Mesenchymal stem cell (in vitro differentiated cells and primary cell): ENCODE measurements at regions not wholly inside any gene's neighbourhood (a gene's known extent, or its start where the extent isn't known, plus 50 kb on each side); places are given as distances from the start of the nearest gene placed in this dataset.

Experiments
- DNase-seq: peaks from one replicate; pipeline ENCODE4 v3.0.0-alpha.2; 2013
- H2AFZ ChIP-seq: one replicate; pipeline ENCODE4 v1.6.1; 2013; ENCODE audit warnings: low read depth, mild to moderate bottlenecking, control low read depth, inconsistent platforms, low read length, moderate library complexity
- H2AK5ac ChIP-seq: 2 replicates; pipeline ENCODE4 v1.6.1; 2013; ENCODE audit warnings: low read length, moderate library complexity, mild to moderate bottlenecking, inconsistent platforms; ENCODE audit not compliant: severe bottlenecking
- H2BK120ac ChIP-seq: one replicate; pipeline ENCODE4 v1.6.1; 2013; ENCODE audit warnings: low read depth, mild to moderate bottlenecking, inconsistent platforms, low read length, moderate library complexity
- H2BK12ac ChIP-seq, 2 experiments: one replicate each; pipeline ENCODE4 v1.6.1; 2013; ENCODE audit warnings: inconsistent platforms in 2 of 2, low read length in 2 of 2, mild to moderate bottlenecking in 2 of 2, moderate library complexity in 2 of 2, control low read depth in 1 of 2
- H2BK15ac ChIP-seq: one replicate; pipeline ENCODE4 v1.6.1; 2013; ENCODE audit warnings: mild to moderate bottlenecking, low read depth, inconsistent platforms; ENCODE audit not compliant: poor library complexity, severe bottlenecking
- H2BK5ac ChIP-seq: 2 replicates; pipeline ENCODE4 v1.6.1; 2013; ENCODE audit warnings: low read depth, mild to moderate bottlenecking, low read length, control low read depth, inconsistent platforms; ENCODE audit not compliant: poor library complexity, severe bottlenecking
- H3K14ac ChIP-seq, 2 experiments: one replicate each; pipeline ENCODE4 v1.6.1; 2013; ENCODE audit warnings: inconsistent platforms in 2 of 2, low read length in 2 of 2, control low read depth in 1 of 2, mild to moderate bottlenecking in 1 of 2, moderate library complexity in 1 of 2
- H3K18ac ChIP-seq, 2 experiments: one replicate each; pipeline ENCODE4 v1.6.1; 2013; ENCODE audit warnings: inconsistent platforms in 2 of 2, low read length in 2 of 2, control low read depth in 1 of 2, low read depth in 1 of 2, mild to moderate bottlenecking in 1 of 2
- H3K23ac ChIP-seq, 2 experiments: one replicate each; pipeline ENCODE4 v1.6.1; 2013; ENCODE audit warnings: inconsistent platforms in 2 of 2, low read length in 2 of 2, mild to moderate bottlenecking in 2 of 2, moderate library complexity in 2 of 2, control low read depth in 1 of 2
- H3K27ac ChIP-seq: 2 replicates; pipeline ENCODE4 v1.5.1; 2013; ENCODE audit warnings: mild to moderate bottlenecking, moderate library complexity, low read length, control low read depth, inconsistent platforms; ENCODE audit not compliant: poor library complexity, severe bottlenecking
- H3K27me3 ChIP-seq, 2 experiments: 2 replicates each; pipeline versions ENCODE4 v1.6.1 to v1.7.0; 2013; ENCODE audit warnings: low read length in 2 of 2, mild to moderate bottlenecking in 2 of 2, moderate library complexity in 2 of 2, control low read depth in 1 of 2, inconsistent platforms in 1 of 2; ENCODE audit not compliant: control insufficient read depth in 1 of 2, insufficient read depth in 1 of 2
- H3K36me3 ChIP-seq, 2 experiments: 2 replicates each; pipeline versions ENCODE4 v1.6.1 to v1.7.0; 2013; ENCODE audit warnings: low read length in 2 of 2, control low read depth in 1 of 2, inconsistent platforms in 1 of 2, low read depth in 1 of 2, mild to moderate bottlenecking in 1 of 2; ENCODE audit not compliant: insufficient read depth in 2 of 2, control insufficient read depth in 1 of 2
- H3K4ac ChIP-seq, 2 experiments: one replicate each; pipeline ENCODE4 v1.6.1; 2013; ENCODE audit warnings: inconsistent platforms in 2 of 2, low read length in 2 of 2, mild to moderate bottlenecking in 2 of 2, moderate library complexity in 2 of 2, control low read depth in 1 of 2, low read depth in 1 of 2
- H3K4me1 ChIP-seq: 2 replicates; pipeline ENCODE4 v1.6.1; 2013; ENCODE audit warnings: low read depth, low read length, control low read depth; ENCODE audit not compliant: control insufficient read depth, insufficient read depth
- H3K4me2 ChIP-seq: 2 replicates; pipeline ENCODE4 v1.6.1; 2013; ENCODE audit warnings: low read length, mild to moderate bottlenecking, inconsistent platforms; ENCODE audit not compliant: poor library complexity, severe bottlenecking
- H3K4me3 ChIP-seq, 2 experiments: 2 replicates each; pipeline versions ENCODE4 v1.5.1 to v1.7.0; 2013; ENCODE audit warnings: low read length in 2 of 2, mild to moderate bottlenecking in 2 of 2, control low read depth in 1 of 2, low read depth in 1 of 2; ENCODE audit not compliant: insufficient read depth in 1 of 2
- H3K79me1 ChIP-seq: replicated peaks from 2 replicates; pipeline ENCODE4 v1.6.1; 2013; ENCODE audit warnings: mild to moderate bottlenecking, control low read depth, low read length, inconsistent platforms; ENCODE audit not compliant: poor library complexity, severe bottlenecking
- H3K9ac ChIP-seq: 2 replicates; pipeline ENCODE4 v1.7.0; 2013; ENCODE audit warnings: mild to moderate bottlenecking, low read length, moderate library complexity
- H3K9me3 ChIP-seq: 2 replicates; pipeline ENCODE4 v1.7.0; 2013; ENCODE audit warnings: mild to moderate bottlenecking, low read length; ENCODE audit not compliant: control insufficient read depth
- H4K8ac ChIP-seq: one replicate; pipeline ENCODE4 v1.6.1; 2013; ENCODE audit warnings: inconsistent platforms, mild to moderate bottlenecking, low read length, moderate library complexity
- H4K91ac ChIP-seq: one replicate; pipeline ENCODE4 v1.6.1; 2013; ENCODE audit warnings: mild to moderate bottlenecking, low read length, inconsistent platforms
- WGBS: methylation state at CpG from one replicate; pipeline ENCODE4 v1.1.7; 2013; ENCODE audit warnings: mixed read lengths; 5-methylcytosine and 5-hydroxymethylcytosine counted together

GRCh38 chr2:12087175-12087574 is 340.7 kb downstream of the LPIN1 start:
- Histone ChIP-seq H2AK5ac (no peak overlapping the region), H2BK12ac (no peak overlapping the region), H2BK15ac (no peak overlapping the region), H3K4me1 (peaks cover 2% of the 10 kb centered on the region), H3K9ac (no peak overlapping the region), H3K4me2 (no peak overlapping the region), H3K14ac (no peak overlapping the region), H3K23ac (no peak overlapping the region), H3K4ac (no peak overlapping the region), H2BK5ac (no peak overlapping the region), H3K27me3 (no peaks in the 10 kb centered on the region), H2AFZ (no peak overlapping the region), H3K9me3 (no peaks in the 10 kb centered on the region), H2BK120ac (no peak overlapping the region), H3K36me3 (no peaks in the 10 kb centered on the region), H3K79me1 (no peaks in the 10 kb centered on the region), H4K91ac (no peak overlapping the region), H3K27ac (no peak overlapping the region), H3K18ac (no peak overlapping the region), H4K8ac (no peak overlapping the region), H3K4me3 (no peak overlapping the region)
- WGBS: 100% methylated on average over 1 of the region's 2 CpGs
- no peak for DNase-seq

- Histone ChIP-seq H2BK5ac (no peak overlapping the region), H3K4me1 (peaks cover 2% of the 10 kb centered on the region), H3K23ac (no peak overlapping the region), H3K27ac (no peak overlapping the region), H3K14ac (no peak overlapping the region), H3K27me3 (no peaks in the 10 kb centered on the region), H2AK5ac (no peak overlapping the region), H3K36me3 (no peaks in the 10 kb centered on the region), H3K4me2 (no peak overlapping the region), H4K8ac (no peak overlapping the region), H3K4ac (no peak overlapping the region), H2BK12ac (no peak overlapping the region), H3K79me1 (no peaks in the 10 kb centered on the region), H3K4me3 (no peak overlapping the region), H3K9ac (no peak overlapping the region), H2BK120ac (no peak overlapping the region), H3K9me3 (no peaks in the 10 kb centered on the region), H3K18ac (no peak overlapping the region), H2AFZ (no peak overlapping the region), H4K91ac (no peak overlapping the region), H2BK15ac (no peak overlapping the region)
- peak; percentile 33 for DNase-seq
- WGBS: 90% methylated on average over 1 of the region's 1 CpG
Measured at GRCh38 chr2:12087671-12088380, 341.4 kb downstream of the LPIN1 start.

- WGBS: no CpG with 5 or more reads among the region's 1 CpG
Measured at GRCh38 chr2:12089001-12089400, 342.6 kb downstream of the LPIN1 start.

GRCh38 chr2:12089496-12089895 is 343.1 kb downstream of the LPIN1 start:
- H3K9ac ChIP-seq: no peak overlapping the region
- H2BK120ac ChIP-seq: no peak overlapping the region
- H3K14ac ChIP-seq: no peak overlapping the region
- no peak overlapping the region for H2BK5ac ChIP-seq
- DNase-seq: no peak
- no peak overlapping the region for H2BK12ac ChIP-seq
- no peak overlapping the region for H2BK15ac ChIP-seq
- no peaks in the 10 kb centered on the region for H3K79me1 ChIP-seq
- H3K23ac ChIP-seq: no peak overlapping the region
- no peak overlapping the region for H4K8ac ChIP-seq
- no peaks in the 10 kb centered on the region for H3K27me3 ChIP-seq
- H3K4ac ChIP-seq: no peak overlapping the region
- WGBS: 79% methylated on average over 6 of the region's 7 CpGs
- H4K91ac ChIP-seq: no peak overlapping the region
- no peak overlapping the region for H3K18ac ChIP-seq
- no peak overlapping the region for H3K4me2 ChIP-seq
- H3K4me1 ChIP-seq: peaks cover 2% of the 10 kb centered on the region
- H2AFZ ChIP-seq: no peak overlapping the region
- no peaks in the 10 kb centered on the region for H3K36me3 ChIP-seq
- no peaks in the 10 kb centered on the region for H3K9me3 ChIP-seq
- H3K27ac ChIP-seq: no peak overlapping the region
- no peak overlapping the region for H2AK5ac ChIP-seq
- no peak overlapping the region for H3K4me3 ChIP-seq

More at GRCh38 chr2:12089001-12089400, 342.6 kb downstream of the LPIN1 start:
- H3K4me2 ChIP-seq: no peak overlapping the region
- H4K8ac ChIP-seq: no peak overlapping the region
- H2AFZ ChIP-seq: no peak overlapping the region
- peaks cover 2% of the 10 kb centered on the region for H3K4me1 ChIP-seq
- no peak overlapping the region for H3K23ac ChIP-seq
- no peak overlapping the region for H3K27ac ChIP-seq
- no peak overlapping the region for H2BK15ac ChIP-seq
- H3K27me3 ChIP-seq: no peaks in the 10 kb centered on the region
- H3K4ac ChIP-seq: no peak overlapping the region
- no peaks in the 10 kb centered on the region for H3K9me3 ChIP-seq
- H3K14ac ChIP-seq: no peak overlapping the region
- no peak overlapping the region for H2BK5ac ChIP-seq
- no peak overlapping the region for H2AK5ac ChIP-seq
- no peak overlapping the region for H2BK12ac ChIP-seq
- no peak for DNase-seq
- H3K4me3 ChIP-seq: no peak overlapping the region
- H3K18ac ChIP-seq: no peak overlapping the region
- no peaks in the 10 kb centered on the region for H3K79me1 ChIP-seq
- no peaks in the 10 kb centered on the region for H3K36me3 ChIP-seq
- no peak overlapping the region for H3K9ac ChIP-seq
- H2BK120ac ChIP-seq: no peak overlapping the region
- no peak overlapping the region for H4K91ac ChIP-seq
